MM.1S (cell line): ENCODE measurements at regions not wholly inside any gene's neighbourhood (a gene's known extent, or its start where the extent isn't known, plus 50 kb on each side); places are given as distances from the start of the nearest gene placed in this dataset.

Source experiments
- EZH2 ChIP-seq: fragments of 300-600 bp; sonication (generic); optimal IDR thresholded peaks from 2 replicates; pipeline ENCODE3; 2017; ENCODE audit warnings: low read depth, mild to moderate bottlenecking, antibody characterized with exemption, low read length, mixed read lengths
- EZH2phosphoT487 ChIP-seq: fragments of 300-600 bp; sonication (generic); IDR thresholded peaks from 2 replicates; pipeline ENCODE4 v1.6.1; 2018; ENCODE audit warnings: antibody characterized with exemption, low read length
- TF ChIP-seq, protein P1 (sequence below): fragments of 300-600 bp; sonication (generic); IDR thresholded peaks from 2 replicates; pipeline ENCODE4 v1.5.1; 2016; ENCODE audit warnings: antibody characterized with exemption, low read length, mixed read lengths

DNA sequence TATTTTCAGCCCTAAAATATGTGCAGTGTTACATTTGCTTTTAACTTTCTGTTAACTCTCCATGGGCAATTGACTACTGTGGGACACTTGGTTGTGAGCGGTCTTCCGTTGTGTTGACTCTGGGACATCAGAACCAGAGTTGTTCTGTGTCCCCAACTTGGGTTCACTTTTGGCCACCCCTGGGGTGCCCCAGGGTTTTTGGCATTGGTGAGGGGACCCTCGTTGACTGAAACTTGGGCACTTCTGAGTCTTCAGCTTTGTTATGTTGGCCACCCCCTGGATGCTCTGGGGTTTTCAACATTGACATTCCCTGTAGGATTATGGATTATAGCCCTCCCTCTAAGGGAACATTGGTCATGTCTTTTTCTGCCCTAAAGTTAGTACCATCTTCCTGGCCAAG lies 57.1 kb downstream of the OR10H4 start:
- TF ChIP-seq, protein P1, sequence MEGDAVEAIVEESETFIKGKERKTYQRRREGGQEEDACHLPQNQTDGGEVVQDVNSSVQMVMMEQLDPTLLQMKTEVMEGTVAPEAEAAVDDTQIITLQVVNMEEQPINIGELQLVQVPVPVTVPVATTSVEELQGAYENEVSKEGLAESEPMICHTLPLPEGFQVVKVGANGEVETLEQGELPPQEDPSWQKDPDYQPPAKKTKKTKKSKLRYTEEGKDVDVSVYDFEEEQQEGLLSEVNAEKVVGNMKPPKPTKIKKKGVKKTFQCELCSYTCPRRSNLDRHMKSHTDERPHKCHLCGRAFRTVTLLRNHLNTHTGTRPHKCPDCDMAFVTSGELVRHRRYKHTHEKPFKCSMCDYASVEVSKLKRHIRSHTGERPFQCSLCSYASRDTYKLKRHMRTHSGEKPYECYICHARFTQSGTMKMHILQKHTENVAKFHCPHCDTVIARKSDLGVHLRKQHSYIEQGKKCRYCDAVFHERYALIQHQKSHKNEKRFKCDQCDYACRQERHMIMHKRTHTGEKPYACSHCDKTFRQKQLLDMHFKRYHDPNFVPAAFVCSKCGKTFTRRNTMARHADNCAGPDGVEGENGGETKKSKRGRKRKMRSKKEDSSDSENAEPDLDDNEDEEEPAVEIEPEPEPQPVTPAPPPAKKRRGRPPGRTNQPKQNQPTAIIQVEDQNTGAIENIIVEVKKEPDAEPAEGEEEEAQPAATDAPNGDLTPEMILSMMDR = no peak
- no peak for TF ChIP-seq EZH2
- TF ChIP-seq EZH2phosphoT487 = no peak
